ENCODE measurements at regions not wholly inside any gene's neighbourhood (a gene's known extent, or its start where the extent isn't known, plus 50 kb on each side); places are given as distances from the start of the nearest gene placed in this dataset.
"Not testable (repeated sequence)": the region's sequence is repeated elsewhere in the genome, so short reads cannot be mapped to it uniquely, and the experiment has no call there.

GRCh38 chr4:55005910-55006309, 119.5 kb downstream of the KDR start:
- Histone ChIP-seq H3K27me3 (no peaks in the 10 kb centered on the region), H3K9ac (ENCODE audit: low read depth in 2 of 2, low read length in 2 of 2) (no peak overlapping the region), H3K4me3 (no peak overlapping the region), H3K9me3 (no peaks in the 10 kb centered on the region), H3K4me1 (no peaks in the 10 kb centered on the region), H3K36me3 (no peaks in the 10 kb centered on the region), H3K27ac (no peak overlapping the region)
- no peak for DNase-seq
- no peak for TF ChIP-seq CTCF (IDR thresholded peaks at IDR 0.05)
- intact Hi-C loops (cut with DNase I) = no loop called here

GRCh38 chr4:55004831-55005230, 120.6 kb downstream of the KDR start:
- intact Hi-C loops (cut with DNase I) = no loop called here
- no peak overlapping the region for H3K9ac ChIP-seq (ENCODE audit: low read depth in 2 of 2, low read length in 2 of 2)
- no peaks in the 10 kb centered on the region for H3K9me3 ChIP-seq
- no peak for TF ChIP-seq CTCF (IDR thresholded peaks at IDR 0.05)
- no peak overlapping the region for H3K27ac ChIP-seq
- no peak overlapping the region for H3K4me3 ChIP-seq
- no peak for DNase-seq
- H3K36me3 ChIP-seq = no peaks in the 10 kb centered on the region
- no peaks in the 10 kb centered on the region for H3K4me1 ChIP-seq
- no peaks in the 10 kb centered on the region for H3K27me3 ChIP-seq

- no peak for DNase-seq
- no peak overlapping the region for H3K27ac ChIP-seq
- H3K4me3 ChIP-seq = no peak overlapping the region
- H3K9ac ChIP-seq (ENCODE audit: low read depth in 2 of 2, low read length in 2 of 2) = no peak overlapping the region
- no peaks in the 10 kb centered on the region for H3K4me1 ChIP-seq
- intact Hi-C loops (cut with DNase I) = no loop called here
- no peaks in the 10 kb centered on the region for H3K36me3 ChIP-seq
- no peak for TF ChIP-seq CTCF (IDR thresholded peaks at IDR 0.05)
- H3K9me3 ChIP-seq = no peaks in the 10 kb centered on the region
- no peaks in the 10 kb centered on the region for H3K27me3 ChIP-seq
Observed at GRCh38 chr4:55002431-55002830, 123.0 kb downstream of the KDR start.

GRCh38 chr4:55001538-55001937, 123.9 kb downstream of the KDR start:
- Histone ChIP-seq H3K9me3 (no peaks in the 10 kb centered on the region), H3K27me3 (no peaks in the 10 kb centered on the region), H3K27ac (no peak overlapping the region), H3K36me3 (no peaks in the 10 kb centered on the region), H3K4me1 (no peaks in the 10 kb centered on the region), H3K4me3 (no peak overlapping the region), H3K9ac (ENCODE audit: low read depth in 2 of 2, low read length in 2 of 2) (no peak overlapping the region)
- no peak for DNase-seq
- no peak for TF ChIP-seq CTCF (IDR thresholded peaks at IDR 0.05)
- intact Hi-C loops (cut with DNase I) = no loop called here

GRCh38 chr4:54999003-54999402, 126.4 kb downstream of the KDR start:
- no peaks in the 10 kb centered on the region for H3K27me3 ChIP-seq
- H3K9ac ChIP-seq (ENCODE audit: low read depth in 2 of 2, low read length in 2 of 2) = no peak overlapping the region
- intact Hi-C loops (cut with DNase I) = no loop called here
- no peaks in the 10 kb centered on the region for H3K4me1 ChIP-seq
- no peaks in the 10 kb centered on the region for H3K9me3 ChIP-seq
- DNase-seq = no peak
- no peak for TF ChIP-seq CTCF (IDR thresholded peaks at IDR 0.05)
- H3K4me3 ChIP-seq = no peak overlapping the region
- no peaks in the 10 kb centered on the region for H3K36me3 ChIP-seq
- no peak overlapping the region for H3K27ac ChIP-seq

GRCh38 chr4:54993473-54994026, 131.8 kb downstream of the KDR start:
- H3K4me3 ChIP-seq; H3K9ac ChIP-seq (ENCODE audit: low read depth in 2 of 2, low read length in 2 of 2); H3K9me3 ChIP-seq; intact Hi-C loops (cut with DNase I); H3K27ac ChIP-seq; H3K27me3 ChIP-seq; DNase-seq; H3K4me1 ChIP-seq; H3K36me3 ChIP-seq: not testable (repeated sequence)
